ENCODE measurements at regions not wholly inside any gene's neighbourhood (a gene's known extent, or its start where the extent isn't known, plus 50 kb on each side); places are given as distances from the start of the nearest gene placed in this dataset.

GRCh38 chr3:33919312-33920120, 121.1 kb downstream of the PDCD6IP start:
- intact Hi-C loops (cut with DNase I): no loop called here
- WGBS, 3 donors: 44 to 48% (median 48%) methylated on average over 7 of the region's 7 CpGs
- Histone ChIP-seq H3K27ac (no peak overlapping the region), H3K27me3 (ENCODE audit: insufficient read depth in 3 of 3, low read length in 2 of 3) (no peaks in the 10 kb centered on the region), H3K4me3 (no peak overlapping the region), H3K9me3 (no peaks in the 10 kb centered on the region), H3K36me3 (ENCODE audit: insufficient read depth in 1 of 2, low read depth in 1 of 2) (no peaks in the 10 kb centered on the region), H3K4me1 (no peaks in the 10 kb centered on the region)
- TF ChIP-seq CTCF (IDR thresholded peaks at IDR 0.05): no peak
- no peak for ATAC-seq
- DNase-seq: no peak

DNA sequence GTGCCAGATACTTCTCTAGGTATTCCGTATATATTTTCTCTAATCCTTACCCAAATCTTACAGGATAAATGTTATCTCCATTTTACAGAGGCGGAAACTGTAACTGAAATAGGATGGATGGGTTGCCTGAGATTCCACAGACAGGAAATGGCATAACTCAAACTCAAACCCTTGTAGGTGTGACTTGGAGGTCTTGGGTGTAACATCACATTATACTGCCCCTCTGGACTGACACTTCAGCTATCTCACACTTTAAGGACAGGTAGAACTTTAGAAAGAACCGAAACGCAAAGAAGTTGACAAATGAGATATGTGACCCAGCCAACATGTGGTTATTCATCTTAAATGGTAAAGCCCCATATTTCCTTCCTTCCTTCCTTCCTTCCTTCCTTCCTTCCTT, 122.1 kb downstream of the PDCD6IP start:
- Histone ChIP-seq H3K27me3 (ENCODE audit: insufficient read depth in 3 of 3, low read length in 2 of 3) (no peaks in the 10 kb centered on the region), H3K9me3 (no peaks in the 10 kb centered on the region), H3K27ac (no peak overlapping the region), H3K36me3 (ENCODE audit: insufficient read depth in 1 of 2, low read depth in 1 of 2) (no peaks in the 10 kb centered on the region), H3K4me3 (no peak overlapping the region), H3K4me1 (no peaks in the 10 kb centered on the region)
- no peak for ATAC-seq
- DNase-seq: no peak
- intact Hi-C loops (cut with DNase I): no loop called here
- WGBS, 3 donors: 89 to 96% (median 93%) methylated on average over 4 of the region's 4 CpGs
- no peak for TF ChIP-seq CTCF (IDR thresholded peaks at IDR 0.05)

DNA sequence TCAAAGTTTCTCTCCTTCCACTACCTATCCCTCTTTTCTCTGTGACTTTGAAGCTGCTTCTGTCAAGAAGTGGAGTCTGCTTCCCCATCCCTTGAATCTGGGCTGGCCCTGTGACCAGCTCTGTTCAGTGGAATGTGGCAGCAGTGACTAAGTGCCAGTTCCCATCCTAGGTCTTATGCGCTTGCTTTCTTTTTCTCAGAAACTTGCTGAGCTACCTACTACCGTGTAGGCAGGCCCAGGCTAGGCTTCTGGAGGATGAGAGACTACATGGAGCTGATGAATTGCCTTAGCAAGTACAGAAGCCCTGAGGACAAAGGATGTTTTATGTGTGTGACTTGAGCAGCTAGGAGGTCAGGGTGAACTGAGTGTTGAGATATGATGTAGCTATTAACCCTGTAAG, 123.2 kb downstream of the PDCD6IP start:
- no peak for TF ChIP-seq CTCF (IDR thresholded peaks at IDR 0.05)
- H3K36me3 ChIP-seq (ENCODE audit: insufficient read depth in 1 of 2, low read depth in 1 of 2): no peaks in the 10 kb centered on the region
- H3K9me3 ChIP-seq: no peaks in the 10 kb centered on the region
- intact Hi-C loops (cut with DNase I): no loop called here
- DNase-seq: no peak
- ATAC-seq: no peak
- no peak overlapping the region for H3K4me3 ChIP-seq
- H3K27ac ChIP-seq: no peak overlapping the region
- no peaks in the 10 kb centered on the region for H3K27me3 ChIP-seq (ENCODE audit: insufficient read depth in 3 of 3, low read length in 2 of 3)
- no peaks in the 10 kb centered on the region for H3K4me1 ChIP-seq
- 87 to 92% (median 90%) methylated on average over 2 of the region's 2 CpGs for whole genome bisulfite sequencing, 3 donors

DNA sequence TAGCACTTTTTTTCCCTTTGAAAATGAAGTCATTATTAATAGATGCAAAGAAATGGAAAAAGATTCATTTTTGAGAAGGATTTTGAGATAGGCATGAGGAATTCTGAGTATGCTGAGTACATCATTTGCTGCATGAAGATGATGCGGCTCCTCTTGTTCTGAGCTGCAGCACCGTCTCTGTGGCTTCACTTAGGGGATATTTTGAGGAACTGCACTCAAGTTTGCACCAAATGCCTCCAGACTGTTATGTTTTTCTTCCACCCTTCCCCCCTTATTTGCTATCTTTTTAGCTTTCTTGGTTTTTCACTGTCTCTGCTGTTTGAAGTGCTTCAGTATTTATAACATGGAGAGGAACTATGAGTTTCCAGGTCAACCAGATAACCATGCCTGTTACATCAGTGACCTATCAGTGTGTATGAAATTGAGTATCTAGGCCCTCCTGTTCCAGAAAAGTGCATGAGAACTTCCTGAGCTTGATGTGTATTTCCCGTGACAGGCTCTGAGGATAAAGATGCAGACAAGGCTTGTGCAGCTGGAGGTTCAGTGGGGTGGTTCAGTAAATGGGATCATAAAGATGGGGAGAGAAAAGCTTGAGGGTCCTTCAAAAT, 128.7 kb downstream of the PDCD6IP start:
- WGBS, 3 donors: 70 to 75% (median 74%) methylated on average over 3 of the region's 3 CpGs
- Histone ChIP-seq H3K9me3 (no peaks in the 10 kb centered on the region), H3K27ac (no peak overlapping the region), H3K4me1 (no peaks in the 10 kb centered on the region), H3K4me3 (no peak overlapping the region), H3K27me3 (ENCODE audit: insufficient read depth in 3 of 3, low read length in 2 of 3) (peaks cover 0 to 2% (median 0%) of the 10 kb centered on the region in 3 donors), H3K36me3 (ENCODE audit: insufficient read depth in 1 of 2, low read depth in 1 of 2) (no peaks in the 10 kb centered on the region)
- ATAC-seq (no peak), DNase-seq (no peak)
- no peak for TF ChIP-seq CTCF (IDR thresholded peaks at IDR 0.05)
- intact Hi-C loops (cut with DNase I): no loop called here
